OCI-LY7 (cell line): ENCODE measurements at regions not wholly inside any gene's neighbourhood (a gene's known extent, or its start where the extent isn't known, plus 50 kb on each side); places are given as distances from the start of the nearest gene placed in this dataset.

Experiments used
- EZH2phosphoT487 ChIP-seq: fragments of 200-600 bp; sonication (generic); IDR thresholded peaks from 2 replicates; pipeline ENCODE4 v1.6.1; 2018; ENCODE audit warnings: low read depth, borderline replicate concordance, mild to moderate bottlenecking, mixed run types, antibody characterized with exemption, low read length, moderate library complexity, mixed read lengths
- TF ChIP-seq, protein P1 (sequence below): fragments of 200-600 bp; sonication (generic); conservative IDR thresholded peaks from 2 replicates; pipeline ENCODE4 v1.5.1; 2014; ENCODE audit warnings: mild to moderate bottlenecking, antibody characterized with exemption, low read length, moderate library complexity, mixed read lengths

DNA sequence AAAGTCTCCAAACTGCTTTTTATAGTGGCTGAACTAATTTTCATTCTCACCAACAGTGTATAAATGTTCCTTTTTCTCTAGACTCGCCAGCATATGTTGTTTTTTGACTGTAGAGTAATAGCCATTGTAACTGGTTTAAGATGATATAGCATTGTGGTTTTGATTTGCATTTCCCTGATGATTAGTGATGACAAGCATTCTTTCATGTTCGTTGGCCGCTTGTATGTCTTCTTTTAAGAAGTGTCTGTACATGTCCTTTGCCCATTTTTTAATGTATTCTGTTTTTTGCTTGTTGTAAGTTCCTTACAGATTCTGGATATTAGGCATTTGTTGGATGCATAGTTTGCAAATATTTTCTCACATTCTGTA lies 404.9 kb downstream of the FLRT2 start:
- no peak for TF ChIP-seq EZH2phosphoT487
- TF ChIP-seq, protein P1, sequence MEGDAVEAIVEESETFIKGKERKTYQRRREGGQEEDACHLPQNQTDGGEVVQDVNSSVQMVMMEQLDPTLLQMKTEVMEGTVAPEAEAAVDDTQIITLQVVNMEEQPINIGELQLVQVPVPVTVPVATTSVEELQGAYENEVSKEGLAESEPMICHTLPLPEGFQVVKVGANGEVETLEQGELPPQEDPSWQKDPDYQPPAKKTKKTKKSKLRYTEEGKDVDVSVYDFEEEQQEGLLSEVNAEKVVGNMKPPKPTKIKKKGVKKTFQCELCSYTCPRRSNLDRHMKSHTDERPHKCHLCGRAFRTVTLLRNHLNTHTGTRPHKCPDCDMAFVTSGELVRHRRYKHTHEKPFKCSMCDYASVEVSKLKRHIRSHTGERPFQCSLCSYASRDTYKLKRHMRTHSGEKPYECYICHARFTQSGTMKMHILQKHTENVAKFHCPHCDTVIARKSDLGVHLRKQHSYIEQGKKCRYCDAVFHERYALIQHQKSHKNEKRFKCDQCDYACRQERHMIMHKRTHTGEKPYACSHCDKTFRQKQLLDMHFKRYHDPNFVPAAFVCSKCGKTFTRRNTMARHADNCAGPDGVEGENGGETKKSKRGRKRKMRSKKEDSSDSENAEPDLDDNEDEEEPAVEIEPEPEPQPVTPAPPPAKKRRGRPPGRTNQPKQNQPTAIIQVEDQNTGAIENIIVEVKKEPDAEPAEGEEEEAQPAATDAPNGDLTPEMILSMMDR = no peak
